Endothelial cell (in vitro differentiated cells): ENCODE measurements at regions not wholly inside any gene's neighbourhood (a gene's known extent, or its start where the extent isn't known, plus 50 kb on each side); places are given as distances from the start of the nearest gene placed in this dataset.

Experiments used
- DNase-seq: peaks from one replicate; pipeline ENCODE4 v3.0.0; 2021; ENCODE audit warnings: low spot score
- H3K27ac Mint-ChIP-seq: one replicate; pipeline ENCODE4 v1.8.0; 2021; ENCODE audit warnings: mixed read lengths, inconsistent platforms; ENCODE audit not compliant: unreplicated experiment
- H3K27me3 Mint-ChIP-seq: one replicate; pipeline ENCODE4 v1.8.0; 2021; ENCODE audit warnings: mild to moderate bottlenecking, moderate library complexity, mixed read lengths, inconsistent platforms; ENCODE audit not compliant: unreplicated experiment
- H3K36me3 Mint-ChIP-seq: one replicate; pipeline ENCODE4 v1.8.0; 2021; ENCODE audit warnings: mild to moderate bottlenecking, low read depth, mixed read lengths, inconsistent platforms; ENCODE audit not compliant: unreplicated experiment
- H3K4me1 Mint-ChIP-seq: one replicate; pipeline ENCODE4 v1.8.0; 2021; ENCODE audit warnings: mild to moderate bottlenecking, mixed read lengths, inconsistent platforms; ENCODE audit not compliant: unreplicated experiment
- H3K4me3 Mint-ChIP-seq: one replicate; pipeline ENCODE4 v1.8.0; 2021; ENCODE audit warnings: mild to moderate bottlenecking, mixed read lengths, inconsistent platforms; ENCODE audit not compliant: unreplicated experiment
- H3K9me3 Mint-ChIP-seq: one replicate; pipeline ENCODE4 v1.8.0; 2021; ENCODE audit warnings: mixed read lengths, inconsistent platforms; ENCODE audit not compliant: unreplicated experiment
- CTCF ChIP-seq: fragments of 200-600 bp; sonication (generic); IDR thresholded peaks from one replicate; pipeline ENCODE4 v1.5.0; 2021; ENCODE audit warnings: antibody characterized with exemption; ENCODE audit not compliant: unreplicated experiment

GRCh38 chr2:104757056-104757455 lies 96.9 kb upstream of the POU3F3 start:
- Mint-ChIP-seq H3K27me3 (peaks cover 7% of the 10 kb centered on the region), H3K4me1 (peaks cover 15% of the 10 kb centered on the region), H3K36me3 (peaks cover 3% of the 10 kb centered on the region), H3K4me3 (no peak overlapping the region), H3K9me3 (no peaks in the 10 kb centered on the region), H3K27ac (no peak overlapping the region)
- DNase-seq = no peak
- no peak for TF ChIP-seq CTCF

- Mint-ChIP-seq H3K4me3 (no peak overlapping the region), H3K9me3 (no peaks in the 10 kb centered on the region), H3K36me3 (peaks cover 3% of the 10 kb centered on the region), H3K4me1 (peaks cover 15% of the 10 kb centered on the region), H3K27ac (no peak overlapping the region), H3K27me3 (peaks cover 8% of the 10 kb centered on the region)
- TF ChIP-seq CTCF = no peak
- no peak for DNase-seq
These were observed 95.7 kb upstream of the POU3F3 start for GRCh38 chr2:104758199-104758620.

- Mint-ChIP-seq H3K9me3 (no peaks in the 10 kb centered on the region), H3K36me3 (no peaks in the 10 kb centered on the region), H3K4me3 (no peak overlapping the region), H3K27ac (no peak overlapping the region), H3K27me3 (peaks cover 5% of the 10 kb centered on the region), H3K4me1 (peaks cover 15% of the 10 kb centered on the region)
- no peak for DNase-seq
- no peak for TF ChIP-seq CTCF
These were observed 91.9 kb upstream of the POU3F3 start for GRCh38 chr2:104762031-104762430.

- no peak for DNase-seq
- Mint-ChIP-seq H3K27me3 (peaks cover 4% of the 10 kb centered on the region), H3K4me3 (no peak overlapping the region), H3K36me3 (no peaks in the 10 kb centered on the region), H3K4me1 (no peaks in the 10 kb centered on the region), H3K9me3 (no peaks in the 10 kb centered on the region), H3K27ac (no peak overlapping the region)
- no peak for TF ChIP-seq CTCF
These were observed 87.2 kb upstream of the POU3F3 start for GRCh38 chr2:104766683-104767082.

- no peak for TF ChIP-seq CTCF
These were observed 85.2 kb upstream of the POU3F3 start for GRCh38 chr2:104768694-104769093.

More at GRCh38 chr2:104768694-104769093, 85.2 kb upstream of the POU3F3 start:
- Mint-ChIP-seq H3K27ac (no peak overlapping the region), H3K4me3 (no peak overlapping the region), H3K9me3 (no peaks in the 10 kb centered on the region), H3K27me3 (no peaks in the 10 kb centered on the region), H3K36me3 (no peaks in the 10 kb centered on the region), H3K4me1 (no peaks in the 10 kb centered on the region)
- no peak for DNase-seq
